ENCODE measurements at regions not wholly inside any gene's neighbourhood (a gene's known extent, or its start where the extent isn't known, plus 50 kb on each side); places are given as distances from the start of the nearest gene placed in this dataset.

DNA sequence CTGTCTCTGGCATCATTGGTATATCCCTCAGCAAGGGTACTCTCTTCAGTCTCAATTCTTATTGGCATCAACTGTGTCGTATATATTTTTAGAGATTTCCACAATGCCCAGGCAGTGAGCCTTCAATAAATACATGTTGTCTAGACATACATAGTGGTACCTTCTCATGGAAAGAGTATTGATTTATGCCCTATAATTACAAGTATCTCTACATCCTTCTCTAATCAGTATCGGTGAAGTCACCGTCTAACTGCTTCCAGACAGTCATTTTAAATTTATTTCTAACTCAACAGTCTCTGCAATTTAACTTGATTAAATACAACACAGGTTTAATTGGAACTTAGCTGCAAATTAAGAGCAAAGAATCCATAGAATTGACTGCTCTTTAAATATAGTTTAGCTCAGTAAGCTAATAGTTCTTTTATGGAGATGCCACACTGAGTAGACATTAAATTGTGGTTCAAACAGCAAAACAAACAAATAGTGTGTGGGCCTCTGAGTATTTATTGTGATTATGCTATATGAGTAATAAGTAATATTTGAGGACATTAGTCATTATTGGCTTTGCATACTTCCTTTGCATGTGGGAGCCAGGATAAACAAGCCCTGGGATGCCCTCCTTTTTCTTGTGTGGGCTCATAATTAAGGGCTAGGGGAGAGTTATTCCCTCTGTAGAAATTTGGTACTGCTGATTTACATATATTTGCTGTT lies 126.9 kb upstream of the DUSP10 start:
- TF ChIP-seq CTCF (conservative IDR thresholded peaks at IDR 0.05; ENCODE audit: low read depth, low read length), result no peak
- TF ChIP-seq EZH2phosphoT487 (IDR thresholded peaks at IDR 0.05; ENCODE audit: borderline replicate concordance, low read length), result no peak
- no peak for TF ChIP-seq EZH2 (IDR thresholded peaks at IDR 0.05; ENCODE audit: low read length, unreplicated experiment)

Measured in PC-3 (cell line).